ENCODE measurements at regions not wholly inside any gene's neighbourhood (a gene's known extent, or its start where the extent isn't known, plus 50 kb on each side); places are given as distances from the start of the nearest gene placed in this dataset.
"Not testable (repeated sequence)": the region's sequence is repeated elsewhere in the genome, so short reads cannot be mapped to it uniquely, and the experiment has no call there.

DNA sequence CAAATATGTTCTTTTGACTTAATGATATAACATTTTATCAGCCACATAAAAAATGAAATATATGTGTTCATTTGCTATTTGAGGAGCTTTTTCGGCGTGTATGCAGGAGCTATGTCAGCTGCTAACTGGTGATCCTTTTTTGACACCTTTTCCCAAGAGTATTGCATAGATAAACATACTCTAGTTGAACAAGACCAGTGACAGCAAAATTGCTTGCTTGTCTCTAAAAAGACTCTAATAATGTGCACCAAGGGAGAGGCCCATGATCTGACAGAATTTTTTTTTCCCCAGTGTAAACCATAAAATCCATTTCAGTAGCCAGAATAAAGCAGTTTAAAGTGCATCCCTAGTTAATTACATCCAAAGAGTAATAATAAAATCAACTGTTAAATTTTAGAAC, 103.6 kb upstream of the BARHL2 start:
- no peak overlapping the region for H3K4me3 ChIP-seq (ENCODE audit: low read depth in 2 of 2, low read length in 2 of 2)
- no peaks in the 10 kb centered on the region for H3K9me3 ChIP-seq (ENCODE audit: control insufficient read depth, insufficient read depth, low read depth, low read length)
- in situ Hi-C loops (cut with HindIII; ENCODE audit: low pct_unique_long_range_greater_than_20kb, low sequenced_read_pairs) (no loop called here), intact Hi-C loops (cut with micrococcal nuclease; ENCODE audit: unreplicated experiment) (no loop called here)
- CTCF ChIA-PET: no interaction called here
- no peaks in the 10 kb centered on the region for H3K27me3 ChIP-seq (ENCODE audit: control insufficient read depth, insufficient read depth, low read length)
- no peak for DNase-seq (ENCODE audit: low read depth, low spot score)
- no TSS peak for BruUV-seq (replicated peaks)
- TF ChIP-seq TCF7L2 (IDR thresholded peaks at IDR 0.05; ENCODE audit: low read depth, low read length) (no peak), SIN3A (IDR thresholded peaks at IDR 0.05; ENCODE audit: borderline replicate concordance, insufficient read depth, low read depth, low read length) (no peak), POLR2AphosphoS5 (IDR thresholded peaks at IDR 0.05; ENCODE audit: low read depth, low read length) (no peak)
- TF ChIP-seq, protein P1, sequence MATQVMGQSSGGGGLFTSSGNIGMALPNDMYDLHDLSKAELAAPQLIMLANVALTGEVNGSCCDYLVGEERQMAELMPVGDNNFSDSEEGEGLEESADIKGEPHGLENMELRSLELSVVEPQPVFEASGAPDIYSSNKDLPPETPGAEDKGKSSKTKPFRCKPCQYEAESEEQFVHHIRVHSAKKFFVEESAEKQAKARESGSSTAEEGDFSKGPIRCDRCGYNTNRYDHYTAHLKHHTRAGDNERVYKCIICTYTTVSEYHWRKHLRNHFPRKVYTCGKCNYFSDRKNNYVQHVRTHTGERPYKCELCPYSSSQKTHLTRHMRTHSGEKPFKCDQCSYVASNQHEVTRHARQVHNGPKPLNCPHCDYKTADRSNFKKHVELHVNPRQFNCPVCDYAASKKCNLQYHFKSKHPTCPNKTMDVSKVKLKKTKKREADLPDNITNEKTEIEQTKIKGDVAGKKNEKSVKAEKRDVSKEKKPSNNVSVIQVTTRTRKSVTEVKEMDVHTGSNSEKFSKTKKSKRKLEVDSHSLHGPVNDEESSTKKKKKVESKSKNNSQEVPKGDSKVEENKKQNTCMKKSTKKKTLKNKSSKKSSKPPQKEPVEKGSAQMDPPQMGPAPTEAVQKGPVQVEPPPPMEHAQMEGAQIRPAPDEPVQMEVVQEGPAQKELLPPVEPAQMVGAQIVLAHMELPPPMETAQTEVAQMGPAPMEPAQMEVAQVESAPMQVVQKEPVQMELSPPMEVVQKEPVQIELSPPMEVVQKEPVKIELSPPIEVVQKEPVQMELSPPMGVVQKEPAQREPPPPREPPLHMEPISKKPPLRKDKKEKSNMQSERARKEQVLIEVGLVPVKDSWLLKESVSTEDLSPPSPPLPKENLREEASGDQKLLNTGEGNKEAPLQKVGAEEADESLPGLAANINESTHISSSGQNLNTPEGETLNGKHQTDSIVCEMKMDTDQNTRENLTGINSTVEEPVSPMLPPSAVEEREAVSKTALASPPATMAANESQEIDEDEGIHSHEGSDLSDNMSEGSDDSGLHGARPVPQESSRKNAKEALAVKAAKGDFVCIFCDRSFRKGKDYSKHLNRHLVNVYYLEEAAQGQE (IDR thresholded peaks at IDR 0.05; ENCODE audit: insufficient read depth in 1 of 2, low read depth in 2 of 2, low read length in 1 of 2): no peak
- TF ChIP-seq, protein P2, sequence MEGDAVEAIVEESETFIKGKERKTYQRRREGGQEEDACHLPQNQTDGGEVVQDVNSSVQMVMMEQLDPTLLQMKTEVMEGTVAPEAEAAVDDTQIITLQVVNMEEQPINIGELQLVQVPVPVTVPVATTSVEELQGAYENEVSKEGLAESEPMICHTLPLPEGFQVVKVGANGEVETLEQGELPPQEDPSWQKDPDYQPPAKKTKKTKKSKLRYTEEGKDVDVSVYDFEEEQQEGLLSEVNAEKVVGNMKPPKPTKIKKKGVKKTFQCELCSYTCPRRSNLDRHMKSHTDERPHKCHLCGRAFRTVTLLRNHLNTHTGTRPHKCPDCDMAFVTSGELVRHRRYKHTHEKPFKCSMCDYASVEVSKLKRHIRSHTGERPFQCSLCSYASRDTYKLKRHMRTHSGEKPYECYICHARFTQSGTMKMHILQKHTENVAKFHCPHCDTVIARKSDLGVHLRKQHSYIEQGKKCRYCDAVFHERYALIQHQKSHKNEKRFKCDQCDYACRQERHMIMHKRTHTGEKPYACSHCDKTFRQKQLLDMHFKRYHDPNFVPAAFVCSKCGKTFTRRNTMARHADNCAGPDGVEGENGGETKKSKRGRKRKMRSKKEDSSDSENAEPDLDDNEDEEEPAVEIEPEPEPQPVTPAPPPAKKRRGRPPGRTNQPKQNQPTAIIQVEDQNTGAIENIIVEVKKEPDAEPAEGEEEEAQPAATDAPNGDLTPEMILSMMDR (IDR thresholded peaks at IDR 0.05): no peak
- no peaks in the 10 kb centered on the region for H3K36me3 ChIP-seq (ENCODE audit: control insufficient read depth, insufficient read depth, low read length)
- POLR2A ChIA-PET: no interaction called here
- H3K4me1 ChIP-seq (ENCODE audit: control insufficient read depth, insufficient read depth, low read length): no peaks in the 10 kb centered on the region
- no peak overlapping the region for H3K27ac ChIP-seq (ENCODE audit: low read length)
- no peak for ATAC-seq

DNA sequence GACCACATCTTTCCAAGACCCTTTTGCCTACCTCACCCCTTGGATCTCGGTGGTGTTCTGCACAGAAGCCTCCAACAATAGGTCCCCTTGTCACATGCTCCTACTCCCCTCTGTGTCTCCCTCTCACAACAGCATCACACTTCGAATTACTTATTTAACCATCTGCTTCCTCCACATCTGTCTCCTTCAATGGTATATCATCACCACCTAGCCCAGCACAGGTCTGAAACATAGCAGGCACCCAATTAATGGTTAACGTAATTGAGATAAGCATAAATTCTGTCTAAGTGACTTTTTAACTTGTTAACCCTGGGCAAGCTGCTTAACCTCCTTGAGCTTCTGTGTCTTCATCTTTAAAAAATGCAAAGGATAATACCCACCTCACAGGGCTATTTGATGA, 100.3 kb upstream of the BARHL2 start:
- BruUV-seq (replicated peaks): no TSS peak
- no peak for ATAC-seq

DNA sequence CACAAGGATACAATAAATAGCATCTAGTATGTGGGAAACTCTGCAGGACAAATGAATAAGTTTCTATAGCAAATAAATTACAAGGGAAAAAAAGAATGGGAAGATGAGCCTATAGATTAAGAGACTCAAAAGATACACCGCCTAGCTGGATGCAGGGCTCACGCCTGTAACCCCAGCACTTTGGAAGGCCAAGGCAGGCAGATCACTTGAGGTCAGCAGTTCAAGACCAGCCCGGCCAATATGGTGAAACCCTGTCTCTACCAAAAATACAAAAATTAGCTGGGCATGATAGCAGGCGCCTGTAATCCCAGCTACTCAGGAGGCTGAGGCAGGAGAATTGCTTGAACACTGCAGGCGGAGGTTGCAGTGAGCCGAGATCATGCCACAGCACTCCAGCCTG, 95.1 kb upstream of the BARHL2 start:
- H3K36me3 ChIP-seq (ENCODE audit: control insufficient read depth, insufficient read depth, low read length); BruUV-seq (replicated peaks); H3K27me3 ChIP-seq (ENCODE audit: control insufficient read depth, insufficient read depth, low read length); H3K27ac ChIP-seq (ENCODE audit: low read length); POLR2A ChIA-PET; ATAC-seq; intact Hi-C loops (cut with micrococcal nuclease; ENCODE audit: unreplicated experiment); H3K4me3 ChIP-seq (ENCODE audit: low read depth in 2 of 2, low read length in 2 of 2); in situ Hi-C loops (cut with HindIII; ENCODE audit: low pct_unique_long_range_greater_than_20kb, low sequenced_read_pairs); H3K4me1 ChIP-seq (ENCODE audit: control insufficient read depth, insufficient read depth, low read length); CTCF ChIA-PET; DNase-seq (ENCODE audit: low read depth, low spot score); H3K9me3 ChIP-seq (ENCODE audit: control insufficient read depth, insufficient read depth, low read depth, low read length): not testable (repeated sequence)

More for the DNA sequence above, 100.3 kb upstream of the BARHL2 start:
- Histone ChIP-seq H3K36me3 (ENCODE audit: control insufficient read depth, insufficient read depth, low read length) (no peaks in the 10 kb centered on the region), H3K27me3 (ENCODE audit: control insufficient read depth, insufficient read depth, low read length) (no peaks in the 10 kb centered on the region; the same call in 1 of the 2 replicates), H3K4me3 (ENCODE audit: low read depth in 2 of 2, low read length in 2 of 2) (no peak overlapping the region), H3K9me3 (ENCODE audit: control insufficient read depth, insufficient read depth, low read depth, low read length) (no peaks in the 10 kb centered on the region), H3K4me1 (ENCODE audit: control insufficient read depth, insufficient read depth, low read length) (no peaks in the 10 kb centered on the region), H3K27ac (ENCODE audit: low read length) (no peak overlapping the region)
- TF ChIP-seq, protein P2 (IDR thresholded peaks at IDR 0.05): no peak
- no peak for TF ChIP-seq POLR2AphosphoS5 (IDR thresholded peaks at IDR 0.05; ENCODE audit: low read depth, low read length)
- TF ChIP-seq TCF7L2 (IDR thresholded peaks at IDR 0.05; ENCODE audit: low read depth, low read length): no peak
- TF ChIP-seq SIN3A (IDR thresholded peaks at IDR 0.05; ENCODE audit: borderline replicate concordance, insufficient read depth, low read depth, low read length): no peak
- TF ChIP-seq, protein P1 (IDR thresholded peaks at IDR 0.05; ENCODE audit: insufficient read depth in 1 of 2, low read depth in 2 of 2, low read length in 1 of 2): no peak
- ChIA-PET POLR2A (no interaction called here), CTCF (no interaction called here)
- intact Hi-C loops (cut with micrococcal nuclease; ENCODE audit: unreplicated experiment): no loop called here
- no peak for DNase-seq (ENCODE audit: low read depth, low spot score)
- in situ Hi-C loops (cut with HindIII; ENCODE audit: low pct_unique_long_range_greater_than_20kb, low sequenced_read_pairs): no loop called here

DNA sequence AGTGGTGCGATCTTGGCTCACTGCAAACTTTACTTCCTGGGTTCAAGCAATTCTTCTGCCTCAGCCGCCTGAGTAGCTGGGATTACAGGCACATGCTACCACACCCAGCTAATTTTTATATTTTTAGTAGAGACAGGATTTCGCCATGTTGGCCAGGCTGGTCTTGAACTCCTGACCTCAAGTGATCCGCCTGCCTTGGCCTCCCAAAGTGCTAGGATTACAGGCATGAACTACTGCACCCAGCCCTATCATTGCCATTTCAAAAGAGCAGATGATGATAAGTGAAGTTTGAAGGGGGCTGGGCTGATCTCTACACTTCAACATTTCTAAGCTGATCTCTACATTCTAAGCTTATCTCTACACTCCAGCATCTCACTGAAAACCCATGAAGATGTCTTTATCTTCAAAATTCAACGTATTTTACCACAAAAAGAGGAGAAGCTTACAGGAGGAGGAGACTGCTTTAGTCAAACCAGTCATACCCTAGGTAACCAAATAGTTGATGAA, 94.4 kb upstream of the BARHL2 start:
- H3K4me3 ChIP-seq (ENCODE audit: low read depth in 2 of 2, low read length in 2 of 2): not testable (repeated sequence)

More for the DNA sequence above, 94.4 kb upstream of the BARHL2 start:
- in situ Hi-C loops (cut with HindIII; ENCODE audit: low pct_unique_long_range_greater_than_20kb, low sequenced_read_pairs); H3K27ac ChIP-seq (ENCODE audit: low read length); BruUV-seq (replicated peaks); H3K4me1 ChIP-seq (ENCODE audit: control insufficient read depth, insufficient read depth, low read length); DNase-seq (ENCODE audit: low read depth, low spot score); ATAC-seq; H3K27me3 ChIP-seq (ENCODE audit: control insufficient read depth, insufficient read depth, low read length); H3K9me3 ChIP-seq (ENCODE audit: control insufficient read depth, insufficient read depth, low read depth, low read length); H3K36me3 ChIP-seq (ENCODE audit: control insufficient read depth, insufficient read depth, low read length); intact Hi-C loops (cut with micrococcal nuclease; ENCODE audit: unreplicated experiment); POLR2A ChIA-PET; CTCF ChIA-PET: not testable (repeated sequence)
